HG03469 (cell line): ENCODE measurements at regions not wholly inside any gene's neighbourhood (a gene's known extent, or its start where the extent isn't known, plus 50 kb on each side); places are given as distances from the start of the nearest gene placed in this dataset.

ENCODE experiments used
- ATAC-seq: cut with Tn5 transposase; IDR thresholded peaks from one replicate; pipeline ENCODE4 v1.9.1; 2021; ENCODE audit warnings: mild to moderate bottlenecking, moderate library complexity, moderate number of reproducible peaks; ENCODE audit not compliant: unreplicated experiment

GRCh38 chr10:123585477-123586445 is 80.4 kb upstream of the GPR26 start:
- ATAC-seq = no peak

DNA sequence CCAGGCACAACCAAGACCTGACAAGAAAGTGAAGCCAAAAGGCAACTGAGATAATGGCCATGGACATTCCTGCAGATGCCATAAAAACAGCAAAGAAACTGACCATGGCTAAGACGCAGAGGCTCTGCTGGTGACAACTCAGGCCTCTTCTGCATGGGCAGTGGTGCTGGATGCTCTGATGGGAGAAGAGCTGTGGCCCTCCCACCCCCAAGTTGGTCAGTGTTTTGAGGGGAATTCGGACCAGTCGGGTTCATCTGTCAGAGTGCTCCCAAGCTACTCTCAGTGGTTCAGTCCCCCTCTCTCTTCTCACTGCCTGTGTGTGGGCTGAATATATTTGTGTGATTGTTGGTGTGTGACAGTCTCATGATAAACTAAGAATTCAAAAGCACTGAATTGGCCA is 79.0 kb upstream of the GPR26 start:
- ATAC-seq = no peak

DNA sequence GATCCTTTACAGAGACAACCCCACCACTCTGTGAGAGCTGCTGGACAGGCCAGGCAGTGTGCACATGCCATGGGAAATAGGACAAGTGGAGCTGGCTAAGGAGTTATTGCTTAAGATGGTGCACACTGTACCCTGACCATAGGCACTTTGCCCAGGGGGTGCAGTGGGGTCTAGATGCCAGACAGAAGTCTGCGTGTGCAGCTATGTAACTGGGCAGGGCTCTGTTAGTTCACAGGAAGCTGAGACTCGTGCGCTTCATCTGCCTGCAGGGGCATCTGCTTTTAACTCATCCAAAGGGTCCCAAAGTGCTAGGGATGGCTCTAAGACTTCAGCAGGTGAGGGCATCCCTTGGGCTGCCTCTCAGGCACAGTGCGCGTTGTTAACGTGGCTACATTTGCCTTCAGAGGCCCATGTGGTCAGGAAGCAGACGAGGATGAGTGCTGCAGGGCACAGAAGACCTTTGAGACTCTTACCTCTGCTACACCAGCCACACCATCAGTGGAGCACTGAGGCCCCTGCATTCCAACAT is 77.7 kb upstream of the GPR26 start:
- no peak for ATAC-seq

- no peak for ATAC-seq
Observed at GRCh38 chr10:123595661-123596060, 70.5 kb upstream of the GPR26 start.

DNA sequence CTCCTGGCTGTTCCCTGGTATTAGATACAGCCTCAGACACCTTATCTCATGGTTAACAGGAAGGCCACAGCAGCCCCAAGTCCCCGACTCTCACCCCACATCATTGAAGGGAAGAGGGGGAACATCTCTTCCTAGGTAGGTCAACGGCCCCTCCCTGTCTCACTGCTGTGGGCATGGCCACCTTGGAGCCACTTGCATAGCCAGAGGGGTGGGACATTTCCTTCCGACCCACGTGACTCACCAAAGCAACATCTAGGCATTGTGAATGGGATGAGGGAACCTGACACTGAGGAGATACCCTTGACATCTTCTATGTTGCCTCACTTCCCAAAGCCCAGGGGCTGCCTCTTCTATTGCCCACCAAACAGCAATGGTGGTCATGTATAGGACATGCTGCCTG is 68.5 kb upstream of the GPR26 start:
- no peak for ATAC-seq

GRCh38 chr10:123599366-123599849 is 66.7 kb upstream of the GPR26 start:
- ATAC-seq = no peak

- no peak for ATAC-seq
Observed at GRCh38 chr10:123600177-123600576, 66.0 kb upstream of the GPR26 start.

DNA sequence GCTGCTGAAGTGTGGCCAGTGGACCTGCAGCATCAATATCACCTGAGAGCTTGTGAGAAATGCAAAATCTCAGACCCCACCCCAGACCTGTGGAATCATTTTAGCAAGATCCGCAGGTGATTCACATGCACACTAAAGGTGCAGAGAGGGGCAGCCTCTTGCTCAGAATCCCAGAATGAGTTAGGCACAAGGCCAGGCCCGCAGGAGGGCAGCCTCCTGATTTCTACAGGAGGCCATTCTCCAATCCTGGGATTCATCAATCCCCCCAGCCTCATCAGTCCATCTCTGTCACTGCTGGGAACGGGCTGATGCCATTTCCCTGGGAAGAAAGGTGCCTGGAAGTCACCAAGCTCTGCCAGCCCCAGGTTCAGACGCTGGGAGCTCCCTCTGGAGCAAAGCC is 63.0 kb upstream of the GPR26 start:
- no peak for ATAC-seq

- ATAC-seq = no peak
Observed at GRCh38 chr10:123604506-123604905, 61.6 kb upstream of the GPR26 start.

- no peak for ATAC-seq
Observed at GRCh38 chr10:123606006-123606405, 60.1 kb upstream of the GPR26 start.

- ATAC-seq = no peak
Observed at GRCh38 chr10:123606955-123607354, 59.2 kb upstream of the GPR26 start.

DNA sequence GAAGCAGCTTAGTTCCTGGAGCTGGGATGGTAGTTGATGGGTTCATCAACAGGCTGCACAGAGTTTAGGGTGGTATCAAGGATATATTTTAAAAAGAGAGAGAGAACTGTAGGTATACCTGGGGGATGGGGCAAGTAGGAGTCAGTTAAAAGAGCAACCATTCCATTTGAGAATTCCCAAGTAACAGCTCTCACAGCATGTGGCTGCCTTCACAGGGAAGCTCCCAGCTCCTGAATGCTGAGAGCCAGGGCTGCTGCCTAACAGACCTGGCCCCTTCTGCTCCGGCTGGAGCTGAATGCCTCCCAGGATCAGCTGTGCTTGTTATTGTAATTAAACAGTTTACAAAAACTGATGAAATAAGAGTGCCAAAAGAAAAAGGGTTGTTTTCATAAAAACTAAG is 58.8 kb upstream of the GPR26 start:
- no peak for ATAC-seq

- no peak for ATAC-seq
Observed at GRCh38 chr10:123608047-123608446, 58.1 kb upstream of the GPR26 start.

DNA sequence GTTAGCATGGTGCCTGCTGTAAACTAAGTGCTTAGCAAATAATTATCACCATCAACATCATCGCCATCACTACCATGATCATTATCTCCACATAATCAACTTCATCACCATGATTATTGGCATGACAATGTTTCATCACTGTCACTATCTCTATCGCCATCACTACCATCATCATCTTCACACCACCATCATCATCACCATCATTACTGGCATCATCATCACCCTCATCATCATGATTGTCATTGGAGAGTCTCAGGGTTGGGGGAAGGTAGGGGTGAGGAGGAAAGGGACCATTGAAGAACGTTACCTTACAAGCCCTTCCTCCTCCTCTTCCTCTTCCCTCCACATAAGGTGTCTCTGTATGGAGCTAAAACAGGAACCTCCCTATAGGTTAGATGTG is 54.9 kb upstream of the GPR26 start:
- ATAC-seq = no peak

GRCh38 chr10:123611876-123612275 is 54.3 kb upstream of the GPR26 start:
- no peak for ATAC-seq

GRCh38 chr10:123613346-123613850 is 52.8 kb upstream of the GPR26 start:
- ATAC-seq = no peak

- ATAC-seq = no peak
Observed at GRCh38 chr10:123614888-123615287, 51.3 kb upstream of the GPR26 start.
